ENCODE measurements at regions not wholly inside any gene's neighbourhood (a gene's known extent, or its start where the extent isn't known, plus 50 kb on each side); places are given as distances from the start of the nearest gene placed in this dataset.

DNA sequence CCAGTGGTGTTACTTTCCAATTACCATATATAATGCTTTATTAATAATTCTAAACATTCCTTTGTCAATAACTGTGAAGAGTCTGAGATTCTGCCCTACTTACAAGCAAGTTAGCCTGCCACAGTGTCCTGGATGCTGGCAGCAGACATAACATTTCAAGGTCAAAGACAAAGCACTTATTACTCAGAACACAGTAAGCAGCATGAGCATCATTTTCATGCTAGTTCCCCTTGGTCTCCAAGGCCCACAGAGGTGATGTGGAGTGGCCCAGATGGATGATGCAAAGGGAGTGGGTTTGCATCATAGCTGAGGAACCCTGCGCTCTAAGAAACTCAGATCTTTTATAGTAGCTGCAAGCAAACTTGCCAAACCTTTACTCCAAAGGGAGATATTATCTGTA lies 349.7 kb downstream of the ZEB2 start:
- TF ChIP-seq, protein P1, sequence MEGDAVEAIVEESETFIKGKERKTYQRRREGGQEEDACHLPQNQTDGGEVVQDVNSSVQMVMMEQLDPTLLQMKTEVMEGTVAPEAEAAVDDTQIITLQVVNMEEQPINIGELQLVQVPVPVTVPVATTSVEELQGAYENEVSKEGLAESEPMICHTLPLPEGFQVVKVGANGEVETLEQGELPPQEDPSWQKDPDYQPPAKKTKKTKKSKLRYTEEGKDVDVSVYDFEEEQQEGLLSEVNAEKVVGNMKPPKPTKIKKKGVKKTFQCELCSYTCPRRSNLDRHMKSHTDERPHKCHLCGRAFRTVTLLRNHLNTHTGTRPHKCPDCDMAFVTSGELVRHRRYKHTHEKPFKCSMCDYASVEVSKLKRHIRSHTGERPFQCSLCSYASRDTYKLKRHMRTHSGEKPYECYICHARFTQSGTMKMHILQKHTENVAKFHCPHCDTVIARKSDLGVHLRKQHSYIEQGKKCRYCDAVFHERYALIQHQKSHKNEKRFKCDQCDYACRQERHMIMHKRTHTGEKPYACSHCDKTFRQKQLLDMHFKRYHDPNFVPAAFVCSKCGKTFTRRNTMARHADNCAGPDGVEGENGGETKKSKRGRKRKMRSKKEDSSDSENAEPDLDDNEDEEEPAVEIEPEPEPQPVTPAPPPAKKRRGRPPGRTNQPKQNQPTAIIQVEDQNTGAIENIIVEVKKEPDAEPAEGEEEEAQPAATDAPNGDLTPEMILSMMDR (conservative IDR thresholded peaks at IDR 0.05) = no peak
- Histone ChIP-seq H4K20me1 (ENCODE audit: control insufficient read depth, insufficient read depth, insufficient read length) (no peaks in the 10 kb centered on the region), H3K79me2 (ENCODE audit: insufficient read depth, low read length) (no peaks in the 10 kb centered on the region), H3K9me3 (ENCODE audit: control insufficient read depth, low read depth, low read length) (no peaks in the 10 kb centered on the region), H3K9ac (ENCODE audit: extremely low read depth, insufficient read length, low read length) (no peak overlapping the region), H3T11ph (ENCODE audit: low read length) (no peak overlapping the region), H2BK5ac (ENCODE audit: insufficient read length, low read length) (no peak overlapping the region), H2AFZ (ENCODE audit: low read length) (no peak overlapping the region), H3K14ac (ENCODE audit: insufficient read depth, low read length) (no peak overlapping the region), H2BK15ac (ENCODE audit: low read depth, low read length) (no peak overlapping the region), H3K56ac (ENCODE audit: insufficient read length, low read depth, low read length) (no peak overlapping the region), H4K8ac (replicated peaks; ENCODE audit: insufficient read length, low read depth, low read length) (no peak overlapping the region), H3K23me2 (ENCODE audit: insufficient read length, low read depth, low read length, poor library complexity, severe bottlenecking) (no peaks in the 10 kb centered on the region), H3K18ac (ENCODE audit: insufficient read length, low read depth, low read length) (no peak overlapping the region), H3K27me3 (ENCODE audit: insufficient read depth, low read length) (no peaks in the 10 kb centered on the region), H3K4me2 (ENCODE audit: insufficient read depth, insufficient read length, low read length) (no peak overlapping the region), H3K4me1 (ENCODE audit: insufficient read depth, low read length) (no peaks in the 10 kb centered on the region), H4K91ac (ENCODE audit: insufficient read length, low read depth, low read length) (no peak overlapping the region), H4K5ac (ENCODE audit: insufficient read length, low read depth, low read length) (no peak overlapping the region), H3K79me1 (ENCODE audit: insufficient read depth, low read depth, low read length, poor library complexity, severe bottlenecking) (no peaks in the 10 kb centered on the region), H2BK12ac (ENCODE audit: insufficient read length, low read depth, low read length) (no peak overlapping the region), H3K23ac (ENCODE audit: insufficient read length, low read depth, low read length) (no peak overlapping the region), H2BK120ac (ENCODE audit: low read depth, low read length, poor library complexity, severe bottlenecking) (no peak overlapping the region), H2BK20ac (ENCODE audit: low read depth, low read length, poor library complexity, severe bottlenecking) (no peak overlapping the region), H3K27ac (ENCODE audit: insufficient read length, low read depth, low read length) (no peak overlapping the region), H2AK5ac (ENCODE audit: insufficient read length, low read length) (no peak overlapping the region), H3K4ac (ENCODE audit: low read depth, low read length) (no peak overlapping the region)
- Mint-ChIP-seq H3K4me1 (no peaks in the 10 kb centered on the region), H3K4me3 (no peak overlapping the region), H3K27me3 (ENCODE audit: low read depth) (no peaks in the 10 kb centered on the region), H3K27ac (no peak overlapping the region), H3K36me3 (ENCODE audit: insufficient read depth in 1 of 3, low read depth in 3 of 3) (peaks cover 7 to 14% (median 13%) of the 10 kb centered on the region in 3 experiments), H3K9me3 (peaks cover 0 to 3% of the 10 kb centered on the region in 2 experiments; a peak in 1 of 5 replicates)
- no CpG with 5 or more reads among the region's 1 CpG for WGBS (ENCODE audit: extremely low coverage, insufficient read length, low lambda C conversion rate)
- no peak for DNase-seq

All from H9 (cell line).